ENCODE measurements at regions not wholly inside any gene's neighbourhood (a gene's known extent, or its start where the extent isn't known, plus 50 kb on each side); places are given as distances from the start of the nearest gene placed in this dataset.

- H3K9me2 ChIP-seq (replicated peaks; ENCODE audit: insufficient read depth, low read length) = no peaks in the 10 kb centered on the region
- H3K9me3 ChIP-seq (ENCODE audit: low read length) = no peaks in the 10 kb centered on the region
- H3K27ac ChIP-seq (ENCODE audit: low read length) = no peak overlapping the region
- H2AFZ ChIP-seq (ENCODE audit: low read length) = no peak overlapping the region
- no peaks in the 10 kb centered on the region for H3K36me3 ChIP-seq (ENCODE audit: insufficient read depth, low read length)
- no peaks in the 10 kb centered on the region for H4K20me1 ChIP-seq (ENCODE audit: insufficient read depth, low read depth, low read length)
- no peak overlapping the region for H3K9ac ChIP-seq (ENCODE audit: low read length)
- H3K4me3 ChIP-seq (ENCODE audit: low read length) = no peak overlapping the region
- no peaks in the 10 kb centered on the region for H3K79me2 ChIP-seq (ENCODE audit: low read length)
- H3K4me1 ChIP-seq (ENCODE audit: low read length) = peaks cover 16% of the 10 kb centered on the region
- H3K4me2 ChIP-seq (ENCODE audit: low read depth, low read length, poor library complexity, severe bottlenecking) = no peak overlapping the region
- no peak for DNase-seq
- no peaks in the 10 kb centered on the region for H3K27me3 ChIP-seq (ENCODE audit: low read length)
Measured at GRCh38 chr10:88218362-88218761, 354.9 kb downstream of the PTEN start.

- no peak for DNase-seq
- H3K36me3 ChIP-seq (ENCODE audit: insufficient read depth, low read length) = no peaks in the 10 kb centered on the region
- H3K4me2 ChIP-seq (ENCODE audit: low read depth, low read length, poor library complexity, severe bottlenecking) = no peak overlapping the region
- H3K79me2 ChIP-seq (ENCODE audit: low read length) = no peaks in the 10 kb centered on the region
- no peak overlapping the region for H2AFZ ChIP-seq (ENCODE audit: low read length)
- H3K4me1 ChIP-seq (ENCODE audit: low read length) = peaks cover 17% of the 10 kb centered on the region
- H4K20me1 ChIP-seq (ENCODE audit: insufficient read depth, low read depth, low read length) = no peaks in the 10 kb centered on the region
- H3K9me2 ChIP-seq (replicated peaks; ENCODE audit: insufficient read depth, low read length) = no peaks in the 10 kb centered on the region
- no peak overlapping the region for H3K27ac ChIP-seq (ENCODE audit: low read length)
- H3K4me3 ChIP-seq (ENCODE audit: low read length) = no peak overlapping the region
- H3K27me3 ChIP-seq (ENCODE audit: low read length) = no peaks in the 10 kb centered on the region
- H3K9me3 ChIP-seq (ENCODE audit: low read length) = no peaks in the 10 kb centered on the region
- no peak overlapping the region for H3K9ac ChIP-seq (ENCODE audit: low read length)
Measured at GRCh38 chr10:88219753-88220152, 356.3 kb downstream of the PTEN start.

GRCh38 chr10:88221010-88221973, 357.9 kb downstream of the PTEN start:
- H3K79me2 ChIP-seq (ENCODE audit: low read length) = no peaks in the 10 kb centered on the region
- H3K27ac ChIP-seq (ENCODE audit: low read length) = no peak overlapping the region
- no peaks in the 10 kb centered on the region for H3K36me3 ChIP-seq (ENCODE audit: insufficient read depth, low read length)
- no peaks in the 10 kb centered on the region for H3K9me3 ChIP-seq (ENCODE audit: low read length)
- no peak overlapping the region for H3K4me3 ChIP-seq (ENCODE audit: low read length)
- no peak overlapping the region for H3K4me2 ChIP-seq (ENCODE audit: low read depth, low read length, poor library complexity, severe bottlenecking)
- H3K4me1 ChIP-seq (ENCODE audit: low read length) = peaks cover 17% of the 10 kb centered on the region
- no peaks in the 10 kb centered on the region for H4K20me1 ChIP-seq (ENCODE audit: insufficient read depth, low read depth, low read length)
- no peak overlapping the region for H3K9ac ChIP-seq (ENCODE audit: low read length)
- H3K27me3 ChIP-seq (ENCODE audit: low read length) = no peaks in the 10 kb centered on the region
- no peak for DNase-seq
- H3K9me2 ChIP-seq (replicated peaks; ENCODE audit: insufficient read depth, low read length) = no peaks in the 10 kb centered on the region
- no peak overlapping the region for H2AFZ ChIP-seq (ENCODE audit: low read length)

GRCh38 chr10:88222881-88223280, 359.5 kb downstream of the PTEN start:
- H2AFZ ChIP-seq (ENCODE audit: low read length) = no peak overlapping the region
- peak; percentile 47 for DNase-seq
- H3K4me1 ChIP-seq (ENCODE audit: low read length) = peaks cover 17% of the 10 kb centered on the region
- H3K4me2 ChIP-seq (ENCODE audit: low read depth, low read length, poor library complexity, severe bottlenecking) = no peak overlapping the region
- no peaks in the 10 kb centered on the region for H3K79me2 ChIP-seq (ENCODE audit: low read length)
- no peaks in the 10 kb centered on the region for H3K9me2 ChIP-seq (replicated peaks; ENCODE audit: insufficient read depth, low read length)
- H4K20me1 ChIP-seq (ENCODE audit: insufficient read depth, low read depth, low read length) = no peaks in the 10 kb centered on the region
- H3K27ac ChIP-seq (ENCODE audit: low read length) = no peak overlapping the region
- H3K27me3 ChIP-seq (ENCODE audit: low read length) = no peaks in the 10 kb centered on the region
- no peak overlapping the region for H3K9ac ChIP-seq (ENCODE audit: low read length)
- no peak overlapping the region for H3K4me3 ChIP-seq (ENCODE audit: low read length)
- H3K9me3 ChIP-seq (ENCODE audit: low read length) = no peaks in the 10 kb centered on the region
- no peaks in the 10 kb centered on the region for H3K36me3 ChIP-seq (ENCODE audit: insufficient read depth, low read length)
